Peyer's patch (tissue), 4 donors: ENCODE measurements at regions not wholly inside any gene's neighbourhood (a gene's known extent, or its start where the extent isn't known, plus 50 kb on each side); places are given as distances from the start of the nearest gene placed in this dataset.

Experiments used
- DNase-seq, 3 donors: peaks; one replicate each; pipeline ENCODE4 v3.0.0-alpha.2; 2017 to 2019
- H3K27ac ChIP-seq, 4 donors: fragments of 200-600 bp; sonication (generic); one replicate each; pipeline ENCODE4 v1.5.1; 2016 to 2019
- H3K27me3 ChIP-seq, 2 donors: fragments of 200-600 bp; sonication (generic); one replicate each; pipeline ENCODE4 v1.5.1; 2019
- H3K36me3 ChIP-seq, 3 donors: fragments of 200-600 bp; sonication (generic); one replicate each; pipeline ENCODE4 v1.5.1; 2016 to 2019
- H3K4me1 ChIP-seq, 4 donors: fragments of 200-600 bp; sonication (generic); one replicate each; pipeline ENCODE4 v1.5.1; 2016 to 2019
- H3K4me3 ChIP-seq, 4 donors: fragments of 200-600 bp; sonication (generic); 1 replicate in 3 of 4; 2 replicates in 1 of 4; pipeline ENCODE4 v1.5.1; 2016 to 2019; ENCODE audit warnings: mild to moderate bottlenecking in 1 of 4
- H3K9me3 ChIP-seq, 4 donors: fragments of 200-600 bp; sonication (generic); one replicate each; pipeline ENCODE4 v1.5.1; 2016 to 2019; ENCODE audit warnings: mild to moderate bottlenecking in 1 of 4
- POLR2A ChIP-seq, 2 donors: fragments of 450-650 bp; IDR thresholded peaks; one replicate each; pipeline ENCODE4 v1.5.1; 2017; ENCODE audit warnings: antibody characterized with exemption in 2 of 2, mild to moderate bottlenecking in 2 of 2, moderate library complexity in 2 of 2
- TF ChIP-seq, protein P1 (sequence below), 6 experiments: fragments of 450-650 bp in 4 of 6; fragments of 200-600 bp in 2 of 6; sonication (generic) in 1 of 6; IDR thresholded peaks; one replicate each; pipeline ENCODE4 v1.5.1; 2017 to 2019; ENCODE audit warnings: antibody characterized with exemption in 6 of 6, mild to moderate bottlenecking in 3 of 6, moderate library complexity in 1 of 6

DNA sequence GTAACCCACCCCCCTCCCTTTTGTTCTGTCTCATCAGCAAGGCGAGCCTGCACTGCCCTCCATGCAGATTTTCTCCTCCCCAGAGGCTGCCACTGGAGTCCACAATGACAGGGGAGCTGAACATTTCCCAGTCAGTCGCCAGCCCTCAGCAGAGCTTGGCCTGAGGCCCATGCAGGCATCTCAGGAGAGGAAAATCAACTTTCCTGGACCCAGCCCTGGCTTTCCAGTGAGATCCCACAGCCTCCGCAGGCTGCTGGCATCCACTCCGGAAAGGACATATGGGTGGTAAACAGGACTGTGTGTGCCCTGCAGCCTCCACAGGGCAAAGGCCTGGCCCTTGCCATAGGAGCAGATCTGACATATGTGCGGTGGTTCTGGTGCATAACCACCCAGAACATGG, 253.8 kb downstream of the TNS1 start:
- H3K27me3 ChIP-seq: no peaks in the 10 kb centered on the region
- no peaks in the 10 kb centered on the region for H3K9me3 ChIP-seq
- no peak overlapping the region for H3K4me3 ChIP-seq
- no peaks in the 10 kb centered on the region for H3K4me1 ChIP-seq
- TF ChIP-seq POLR2A (IDR thresholded peaks at IDR 0.05): no peak
- TF ChIP-seq, protein P1, sequence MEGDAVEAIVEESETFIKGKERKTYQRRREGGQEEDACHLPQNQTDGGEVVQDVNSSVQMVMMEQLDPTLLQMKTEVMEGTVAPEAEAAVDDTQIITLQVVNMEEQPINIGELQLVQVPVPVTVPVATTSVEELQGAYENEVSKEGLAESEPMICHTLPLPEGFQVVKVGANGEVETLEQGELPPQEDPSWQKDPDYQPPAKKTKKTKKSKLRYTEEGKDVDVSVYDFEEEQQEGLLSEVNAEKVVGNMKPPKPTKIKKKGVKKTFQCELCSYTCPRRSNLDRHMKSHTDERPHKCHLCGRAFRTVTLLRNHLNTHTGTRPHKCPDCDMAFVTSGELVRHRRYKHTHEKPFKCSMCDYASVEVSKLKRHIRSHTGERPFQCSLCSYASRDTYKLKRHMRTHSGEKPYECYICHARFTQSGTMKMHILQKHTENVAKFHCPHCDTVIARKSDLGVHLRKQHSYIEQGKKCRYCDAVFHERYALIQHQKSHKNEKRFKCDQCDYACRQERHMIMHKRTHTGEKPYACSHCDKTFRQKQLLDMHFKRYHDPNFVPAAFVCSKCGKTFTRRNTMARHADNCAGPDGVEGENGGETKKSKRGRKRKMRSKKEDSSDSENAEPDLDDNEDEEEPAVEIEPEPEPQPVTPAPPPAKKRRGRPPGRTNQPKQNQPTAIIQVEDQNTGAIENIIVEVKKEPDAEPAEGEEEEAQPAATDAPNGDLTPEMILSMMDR (IDR thresholded peaks at IDR 0.05): no peak
- DNase-seq: no peak
- no peak overlapping the region for H3K27ac ChIP-seq
- no peaks in the 10 kb centered on the region for H3K36me3 ChIP-seq

DNA sequence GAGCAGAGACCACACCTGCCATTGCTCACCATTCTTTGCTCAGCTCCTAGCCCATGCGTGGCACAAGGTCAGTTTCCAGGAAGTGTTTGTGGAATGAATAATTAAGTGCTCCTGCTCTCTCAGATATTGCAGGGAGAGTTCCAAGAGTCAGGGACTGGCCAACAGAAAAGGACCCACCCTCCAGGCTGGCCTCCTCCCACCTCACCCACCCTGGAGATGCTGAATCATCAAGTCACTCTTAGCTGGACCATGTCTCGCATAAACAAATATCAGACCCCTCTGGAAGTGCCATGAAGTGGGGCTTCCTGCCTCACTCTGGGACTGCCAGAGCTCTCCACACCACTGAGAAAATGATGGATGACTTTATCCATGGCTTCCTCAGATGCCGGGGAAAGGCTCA, 256.0 kb downstream of the TNS1 start:
- DNase-seq: no peak
- Histone ChIP-seq H3K9me3 (no peaks in the 10 kb centered on the region), H3K36me3 (no peaks in the 10 kb centered on the region), H3K4me3 (no peak overlapping the region), H3K27me3 (no peaks in the 10 kb centered on the region), H3K4me1 (no peaks in the 10 kb centered on the region), H3K27ac (no peak overlapping the region)
- TF ChIP-seq, protein P1 (IDR thresholded peaks at IDR 0.05): no peak
- TF ChIP-seq POLR2A (IDR thresholded peaks at IDR 0.05): no peak

DNA sequence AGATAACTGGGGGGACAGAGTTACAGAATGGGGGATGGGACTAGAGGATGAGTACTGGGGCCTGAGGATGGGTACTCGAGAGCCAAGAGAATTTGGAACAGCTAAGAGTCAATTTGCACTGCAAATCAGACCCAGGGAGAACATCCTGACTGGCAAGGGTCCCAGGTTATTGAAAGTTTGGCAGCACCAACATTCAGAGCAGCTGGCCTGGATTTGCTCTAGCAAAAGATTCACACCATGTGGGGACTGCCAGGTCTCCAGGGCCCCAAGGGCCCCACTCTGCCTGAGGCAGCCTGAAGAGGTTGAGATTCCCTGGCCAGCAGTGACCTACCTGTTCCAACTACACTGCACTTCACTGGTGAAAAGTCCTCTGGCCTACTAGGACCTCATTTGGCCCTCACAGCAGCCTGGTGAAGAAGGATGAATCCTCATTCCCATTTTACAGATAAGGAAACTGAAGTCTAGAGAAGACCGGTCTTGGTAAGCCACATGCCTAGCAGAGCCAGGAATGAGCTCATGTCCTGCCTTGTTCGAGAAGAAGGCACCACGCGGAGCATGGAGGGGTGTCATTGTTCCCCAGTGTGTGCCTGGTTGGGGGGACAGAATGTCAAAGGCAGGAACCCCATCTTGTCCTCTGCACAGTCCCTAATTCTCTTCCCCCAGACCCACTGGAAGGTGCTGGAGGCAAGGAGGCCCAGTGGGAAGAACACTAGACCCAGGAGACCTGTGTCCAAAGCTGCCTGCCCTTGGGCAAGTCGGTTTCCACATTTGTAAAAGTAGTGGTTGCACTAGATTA, 258.6 kb downstream of the TNS1 start:
- Histone ChIP-seq H3K4me1 (no peaks in the 10 kb centered on the region), H3K27ac (peak overlapping the region in 1 of 4 donors; percentile 10), H3K27me3 (no peaks in the 10 kb centered on the region), H3K36me3 (no peaks in the 10 kb centered on the region), H3K4me3 (no peak overlapping the region), H3K9me3 (no peaks in the 10 kb centered on the region)
- TF ChIP-seq POLR2A (IDR thresholded peaks at IDR 0.05): no peak
- TF ChIP-seq, protein P1 (IDR thresholded peaks at IDR 0.05): no peak
- no peak for DNase-seq

DNA sequence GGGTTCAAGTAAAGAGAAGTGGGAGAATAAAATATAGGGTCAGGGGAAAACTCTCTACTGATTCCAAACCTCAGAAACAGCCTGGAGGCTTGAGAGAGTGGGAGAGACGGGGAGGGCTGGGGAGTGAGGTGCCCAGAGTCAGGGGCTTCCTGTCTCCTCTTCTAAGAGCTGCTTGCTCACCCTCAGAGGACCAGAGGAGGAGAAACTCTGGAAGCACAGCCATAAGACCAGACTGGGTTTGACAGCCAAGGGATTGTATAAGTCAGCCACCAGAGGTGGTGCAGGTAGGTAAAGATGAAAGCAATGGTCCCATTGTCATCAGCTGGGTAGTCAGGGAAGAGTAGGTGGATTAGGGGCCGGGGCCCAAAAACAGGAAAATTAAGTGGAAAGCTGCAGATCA, 259.4 kb downstream of the TNS1 start:
- Histone ChIP-seq H3K4me3 (no peak overlapping the region), H3K27ac (no peak overlapping the region)
- no peak for DNase-seq

DNA sequence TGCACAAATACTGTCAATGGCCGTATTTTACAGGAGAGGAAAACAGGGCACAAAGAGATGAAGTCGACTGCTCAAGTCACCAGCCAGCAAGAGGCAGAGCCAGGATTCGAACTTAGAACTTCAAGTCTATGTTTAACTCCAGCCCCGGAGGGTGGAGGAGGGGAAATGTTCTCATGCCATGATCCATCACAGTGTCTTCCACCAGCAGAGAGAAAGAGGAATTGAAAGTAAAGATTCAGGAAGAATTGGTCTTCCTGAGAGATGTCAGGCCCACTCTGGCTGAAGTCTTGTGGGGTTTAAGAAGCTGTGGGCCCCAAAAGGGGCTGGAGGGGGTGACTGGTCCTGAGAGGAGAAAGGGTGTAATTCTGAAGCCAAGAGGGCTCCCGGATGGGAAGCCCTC, 260.0 kb downstream of the TNS1 start:
- Histone ChIP-seq H3K36me3 (no peaks in the 10 kb centered on the region), H3K27ac (no peak overlapping the region), H3K4me1 (no peaks in the 10 kb centered on the region), H3K27me3 (no peaks in the 10 kb centered on the region), H3K9me3 (no peaks in the 10 kb centered on the region), H3K4me3 (no peak overlapping the region)
- TF ChIP-seq POLR2A (IDR thresholded peaks at IDR 0.05): no peak
- DNase-seq: no peak

More for the DNA sequence above, 259.4 kb downstream of the TNS1 start:
- Histone ChIP-seq H3K9me3 (no peaks in the 10 kb centered on the region), H3K36me3 (no peaks in the 10 kb centered on the region), H3K27me3 (no peaks in the 10 kb centered on the region), H3K4me1 (no peaks in the 10 kb centered on the region)
- TF ChIP-seq POLR2A (IDR thresholded peaks at IDR 0.05): no peak
- TF ChIP-seq, protein P1 (IDR thresholded peaks at IDR 0.05): no peak

DNA sequence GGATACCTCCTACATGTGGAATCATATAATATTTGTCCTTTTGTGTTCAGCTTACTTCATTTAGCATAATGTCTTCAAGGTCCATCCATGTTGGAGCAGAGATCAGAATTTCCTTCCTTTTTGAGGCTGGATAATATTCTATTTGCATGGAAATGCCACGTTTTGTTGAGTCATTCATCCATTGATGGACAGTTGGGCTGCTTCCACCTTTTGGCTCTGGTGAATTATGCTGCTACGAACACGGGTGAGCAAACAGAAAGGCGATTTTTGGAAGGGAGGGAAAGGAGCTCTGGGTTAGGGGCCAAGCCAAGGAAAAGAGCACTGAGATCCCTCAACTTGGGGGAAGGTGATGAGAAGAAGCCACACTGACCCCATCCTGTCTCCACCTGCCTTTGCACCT, 260.5 kb downstream of the TNS1 start:
- DNase-seq: no peak
- H3K36me3 ChIP-seq: no peaks in the 10 kb centered on the region
- no peak overlapping the region for H3K27ac ChIP-seq
- no peaks in the 10 kb centered on the region for H3K27me3 ChIP-seq
- no peak overlapping the region for H3K4me3 ChIP-seq
- TF ChIP-seq, protein P1 (IDR thresholded peaks at IDR 0.05): no peak
- no peak for TF ChIP-seq POLR2A (IDR thresholded peaks at IDR 0.05)
- no peaks in the 10 kb centered on the region for H3K4me1 ChIP-seq
- no peaks in the 10 kb centered on the region for H3K9me3 ChIP-seq
